Caco-2 (cell line): ENCODE measurements at regions not wholly inside any gene's neighbourhood (a gene's known extent, or its start where the extent isn't known, plus 50 kb on each side); places are given as distances from the start of the nearest gene placed in this dataset.
"Not testable (repeated sequence)": the region's sequence is repeated elsewhere in the genome, so short reads cannot be mapped to it uniquely, and the experiment has no call there.

Source experiments
- BruUV-seq: library from RNA; stranded (reverse); fragments of 400-500 nt; replicated peaks from 2 replicates; lab custom pipeline; 2021; lab: Mats Ljungman, UMichigan
- CTCF ChIA-PET: fragments of 300-600 bp; sonication (Branson Sonifier 250); formaldehyde crosslinking; loops from one replicate; lab custom pipeline; 2022; ENCODE audit warnings: antibody characterized with exemption; lab: Charles Lee
- POLR2A ChIA-PET: fragments of 300-600 bp; sonication (Branson Sonifier 250); formaldehyde crosslinking; loops from one replicate; lab custom pipeline; 2022; ENCODE audit warnings: antibody characterized with exemption; lab: Charles Lee
- DNase-seq, 2 experiments: peaks; one replicate each; pipeline versions ENCODE4 v3.0.0 to v3.0.0-alpha.2; 2020 to 2022
- H3K27me3 ChIP-seq: replicated peaks from 2 replicates; pipeline ENCODE4 v1.6.0; 2011; ENCODE audit warnings: low read length; ENCODE audit not compliant: control insufficient read depth, insufficient read depth
- H3K36me3 ChIP-seq: 2 replicates; pipeline ENCODE4 v1.5.1; 2011; ENCODE audit warnings: low read length; ENCODE audit not compliant: control insufficient read depth, insufficient read depth
- H3K4me1 ChIP-seq: fragments of 250-450 bp; sonication (Bioruptor Pico); 2 replicates; pipeline ENCODE4 v1.5.1; 2020; ENCODE audit warnings: mild to moderate bottlenecking
- H3K4me3 ChIP-seq: 2 replicates; pipeline ENCODE4 v1.5.1; 2011; ENCODE audit warnings: low read depth, mild to moderate bottlenecking, control low read depth, low read length
- H3K9me3 ChIP-seq: fragments of 250-450 bp; sonication (Bioruptor Pico); 2 replicates; pipeline ENCODE4 v1.5.1; 2020; ENCODE audit warnings: mild to moderate bottlenecking, moderate library complexity
- H3K27ac Mint-ChIP-seq: one replicate; pipeline ENCODE4 v1.8.0; 2022; ENCODE audit warnings: mixed read lengths; ENCODE audit not compliant: unreplicated experiment
- H3K27me3 Mint-ChIP-seq: one replicate; pipeline ENCODE4 v1.8.0; 2022; ENCODE audit warnings: mixed read lengths; ENCODE audit not compliant: insufficient read depth, unreplicated experiment
- H3K36me3 Mint-ChIP-seq: one replicate; pipeline ENCODE4 v1.8.0; 2022; ENCODE audit warnings: mild to moderate bottlenecking, mixed read lengths; ENCODE audit not compliant: insufficient read depth, unreplicated experiment
- H3K4me1 Mint-ChIP-seq: one replicate; pipeline ENCODE4 v1.8.0; 2022; ENCODE audit warnings: low read depth, mixed read lengths; ENCODE audit not compliant: unreplicated experiment
- H3K4me3 Mint-ChIP-seq: one replicate; pipeline ENCODE4 v1.8.0; 2022; ENCODE audit warnings: mild to moderate bottlenecking, moderate library complexity, mixed read lengths; ENCODE audit not compliant: unreplicated experiment
- H3K9me3 Mint-ChIP-seq: one replicate; pipeline ENCODE4 v1.8.0; 2022; ENCODE audit warnings: mixed read lengths; ENCODE audit not compliant: unreplicated experiment
- CTCF ChIP-seq, 2 experiments: fragments of 200-600 bp in 1 of 2; IDR thresholded peaks; 1 replicate in 1 of 2; 2 replicates in 1 of 2; pipeline versions ENCODE4 v1.5.1 to v1.8.0; 2011 to 2022; ENCODE audit warnings: antibody characterized with exemption in 1 of 2, control low read depth in 1 of 2, inconsistent platforms in 1 of 2, low read depth in 1 of 2, low read length in 1 of 2, mild to moderate bottlenecking in 1 of 2, moderate library complexity in 1 of 2; ENCODE audit not compliant: insufficient read depth in 1 of 2, severe bottlenecking in 1 of 2, unreplicated experiment in 1 of 2
- intact Hi-C: fragments of 100-400 bp; cut with micrococcal nuclease; formaldehyde crosslinking; loops from one replicate; pipeline ENCODE4 v1.10.0; 2022; ENCODE audit not compliant: unreplicated experiment

GRCh38 chr3:166993015-166993630 is 387.0 kb downstream of the ZBBX start:
- ChIA-PET CTCF (no interaction called here), POLR2A (no interaction called here)
- intact Hi-C loops: no loop called here
- no TSS peak for BruUV-seq
- Mint-ChIP-seq H3K27ac (no peak overlapping the region), H3K9me3 (no peaks in the 10 kb centered on the region), H3K4me1 (no peaks in the 10 kb centered on the region), H3K27me3 (no peaks in the 10 kb centered on the region), H3K4me3 (no peak overlapping the region), H3K36me3 (no peaks in the 10 kb centered on the region)
- TF ChIP-seq CTCF (IDR thresholded peaks at IDR 0.05; ENCODE audit: insufficient read depth in 1 of 2, low read depth in 1 of 2, low read length in 1 of 2, severe bottlenecking in 1 of 2, unreplicated experiment in 1 of 2): no peak
- no peaks in the 10 kb centered on the region for H3K9me3 ChIP-seq
- H3K27me3 ChIP-seq: no peaks in the 10 kb centered on the region
- no peak overlapping the region for H3K4me3 ChIP-seq
- no peaks in the 10 kb centered on the region for H3K4me1 ChIP-seq
- H3K36me3 ChIP-seq: no peaks in the 10 kb centered on the region
- no peak for DNase-seq

- POLR2A ChIA-PET: no interaction called here
- no peaks in the 10 kb centered on the region for H3K9me3 ChIP-seq
- H3K4me1 ChIP-seq: no peaks in the 10 kb centered on the region
- CTCF ChIA-PET: no interaction called here
- no peaks in the 10 kb centered on the region for H3K36me3 Mint-ChIP-seq
- H3K4me3 ChIP-seq: no peak overlapping the region
- no peak for DNase-seq
- H3K27me3 ChIP-seq: no peaks in the 10 kb centered on the region
- H3K27me3 Mint-ChIP-seq: no peaks in the 10 kb centered on the region
- no TSS peak for BruUV-seq
- no peak for TF ChIP-seq CTCF (IDR thresholded peaks at IDR 0.05; ENCODE audit: insufficient read depth in 1 of 2, low read depth in 1 of 2, low read length in 1 of 2, severe bottlenecking in 1 of 2, unreplicated experiment in 1 of 2)
- no peaks in the 10 kb centered on the region for H3K4me1 Mint-ChIP-seq
- H3K36me3 ChIP-seq: no peaks in the 10 kb centered on the region
- no peaks in the 10 kb centered on the region for H3K9me3 Mint-ChIP-seq
- H3K27ac Mint-ChIP-seq: no peak overlapping the region
- intact Hi-C loops: no loop called here
- no peak overlapping the region for H3K4me3 Mint-ChIP-seq
These were observed 394.1 kb downstream of the ZBBX start for GRCh38 chr3:166986000-166986399.

GRCh38 chr3:166975796-166976195 is 404.3 kb downstream of the ZBBX start:
- not testable (repeated sequence) for H3K27ac Mint-ChIP-seq, BruUV-seq

GRCh38 chr3:166967714-166968113 is 412.4 kb downstream of the ZBBX start:
- H3K9me3 ChIP-seq, DNase-seq, BruUV-seq, H3K4me1 ChIP-seq, H3K4me3 Mint-ChIP-seq, H3K4me3 ChIP-seq, intact Hi-C loops, POLR2A ChIA-PET, H3K27me3 Mint-ChIP-seq, H3K36me3 Mint-ChIP-seq, H3K4me1 Mint-ChIP-seq, CTCF ChIA-PET, H3K9me3 Mint-ChIP-seq, H3K27ac Mint-ChIP-seq, H3K36me3 ChIP-seq, H3K27me3 ChIP-seq: not testable (repeated sequence)

More at GRCh38 chr3:166975796-166976195, 404.3 kb downstream of the ZBBX start:
- H3K4me1 Mint-ChIP-seq, CTCF ChIA-PET, H3K27me3 Mint-ChIP-seq, H3K27me3 ChIP-seq, H3K36me3 ChIP-seq, H3K4me3 Mint-ChIP-seq, H3K36me3 Mint-ChIP-seq, POLR2A ChIA-PET, H3K9me3 Mint-ChIP-seq, intact Hi-C loops, DNase-seq, H3K4me1 ChIP-seq, H3K4me3 ChIP-seq, H3K9me3 ChIP-seq: not testable (repeated sequence)
